Mesenchymal stem cell (in vitro differentiated cells and primary cell): ENCODE measurements at regions not wholly inside any gene's neighbourhood (a gene's known extent, or its start where the extent isn't known, plus 50 kb on each side); places are given as distances from the start of the nearest gene placed in this dataset.
"Not testable (repeated sequence)": the region's sequence is repeated elsewhere in the genome, so short reads cannot be mapped to it uniquely, and the experiment has no call there.

ENCODE experiments used
- DNase-seq: peaks from one replicate; pipeline ENCODE4 v3.0.0-alpha.2; 2013
- H2AFZ ChIP-seq: one replicate; pipeline ENCODE4 v1.6.1; 2013; ENCODE audit warnings: low read depth, mild to moderate bottlenecking, control low read depth, inconsistent platforms, low read length, moderate library complexity
- H2AK5ac ChIP-seq: 2 replicates; pipeline ENCODE4 v1.6.1; 2013; ENCODE audit warnings: low read length, moderate library complexity, mild to moderate bottlenecking, inconsistent platforms; ENCODE audit not compliant: severe bottlenecking
- H2BK120ac ChIP-seq: one replicate; pipeline ENCODE4 v1.6.1; 2013; ENCODE audit warnings: low read depth, mild to moderate bottlenecking, inconsistent platforms, low read length, moderate library complexity
- H2BK12ac ChIP-seq, 2 experiments: one replicate each; pipeline ENCODE4 v1.6.1; 2013; ENCODE audit warnings: inconsistent platforms in 2 of 2, low read length in 2 of 2, mild to moderate bottlenecking in 2 of 2, moderate library complexity in 2 of 2, control low read depth in 1 of 2
- H2BK15ac ChIP-seq: one replicate; pipeline ENCODE4 v1.6.1; 2013; ENCODE audit warnings: mild to moderate bottlenecking, low read depth, inconsistent platforms; ENCODE audit not compliant: poor library complexity, severe bottlenecking
- H2BK5ac ChIP-seq: 2 replicates; pipeline ENCODE4 v1.6.1; 2013; ENCODE audit warnings: low read depth, mild to moderate bottlenecking, low read length, control low read depth, inconsistent platforms; ENCODE audit not compliant: poor library complexity, severe bottlenecking
- H3K14ac ChIP-seq, 2 experiments: one replicate each; pipeline ENCODE4 v1.6.1; 2013; ENCODE audit warnings: inconsistent platforms in 2 of 2, low read length in 2 of 2, control low read depth in 1 of 2, mild to moderate bottlenecking in 1 of 2, moderate library complexity in 1 of 2
- H3K18ac ChIP-seq, 2 experiments: one replicate each; pipeline ENCODE4 v1.6.1; 2013; ENCODE audit warnings: inconsistent platforms in 2 of 2, low read length in 2 of 2, control low read depth in 1 of 2, low read depth in 1 of 2, mild to moderate bottlenecking in 1 of 2
- H3K23ac ChIP-seq, 2 experiments: one replicate each; pipeline ENCODE4 v1.6.1; 2013; ENCODE audit warnings: inconsistent platforms in 2 of 2, low read length in 2 of 2, mild to moderate bottlenecking in 2 of 2, moderate library complexity in 2 of 2, control low read depth in 1 of 2
- H3K27ac ChIP-seq: 2 replicates; pipeline ENCODE4 v1.5.1; 2013; ENCODE audit warnings: mild to moderate bottlenecking, moderate library complexity, low read length, control low read depth, inconsistent platforms; ENCODE audit not compliant: poor library complexity, severe bottlenecking
- H3K27me3 ChIP-seq, 2 experiments: 2 replicates each; pipeline versions ENCODE4 v1.6.1 to v1.7.0; 2013; ENCODE audit warnings: low read length in 2 of 2, mild to moderate bottlenecking in 2 of 2, moderate library complexity in 2 of 2, control low read depth in 1 of 2, inconsistent platforms in 1 of 2; ENCODE audit not compliant: control insufficient read depth in 1 of 2, insufficient read depth in 1 of 2
- H3K36me3 ChIP-seq, 2 experiments: 2 replicates each; pipeline versions ENCODE4 v1.6.1 to v1.7.0; 2013; ENCODE audit warnings: low read length in 2 of 2, control low read depth in 1 of 2, inconsistent platforms in 1 of 2, low read depth in 1 of 2, mild to moderate bottlenecking in 1 of 2; ENCODE audit not compliant: insufficient read depth in 2 of 2, control insufficient read depth in 1 of 2
- H3K4ac ChIP-seq, 2 experiments: one replicate each; pipeline ENCODE4 v1.6.1; 2013; ENCODE audit warnings: inconsistent platforms in 2 of 2, low read length in 2 of 2, mild to moderate bottlenecking in 2 of 2, moderate library complexity in 2 of 2, control low read depth in 1 of 2, low read depth in 1 of 2
- H3K4me1 ChIP-seq: 2 replicates; pipeline ENCODE4 v1.6.1; 2013; ENCODE audit warnings: low read depth, low read length, control low read depth; ENCODE audit not compliant: control insufficient read depth, insufficient read depth
- H3K4me2 ChIP-seq: 2 replicates; pipeline ENCODE4 v1.6.1; 2013; ENCODE audit warnings: low read length, mild to moderate bottlenecking, inconsistent platforms; ENCODE audit not compliant: poor library complexity, severe bottlenecking
- H3K4me3 ChIP-seq, 2 experiments: 2 replicates each; pipeline versions ENCODE4 v1.5.1 to v1.7.0; 2013; ENCODE audit warnings: low read length in 2 of 2, mild to moderate bottlenecking in 2 of 2, control low read depth in 1 of 2, low read depth in 1 of 2; ENCODE audit not compliant: insufficient read depth in 1 of 2
- H3K79me1 ChIP-seq: replicated peaks from 2 replicates; pipeline ENCODE4 v1.6.1; 2013; ENCODE audit warnings: mild to moderate bottlenecking, control low read depth, low read length, inconsistent platforms; ENCODE audit not compliant: poor library complexity, severe bottlenecking
- H3K9ac ChIP-seq: 2 replicates; pipeline ENCODE4 v1.7.0; 2013; ENCODE audit warnings: mild to moderate bottlenecking, low read length, moderate library complexity
- H3K9me3 ChIP-seq: 2 replicates; pipeline ENCODE4 v1.7.0; 2013; ENCODE audit warnings: mild to moderate bottlenecking, low read length; ENCODE audit not compliant: control insufficient read depth
- H4K8ac ChIP-seq: one replicate; pipeline ENCODE4 v1.6.1; 2013; ENCODE audit warnings: inconsistent platforms, mild to moderate bottlenecking, low read length, moderate library complexity
- H4K91ac ChIP-seq: one replicate; pipeline ENCODE4 v1.6.1; 2013; ENCODE audit warnings: mild to moderate bottlenecking, low read length, inconsistent platforms
- WGBS: methylation state at CpG from one replicate; pipeline ENCODE4 v1.1.7; 2013; ENCODE audit warnings: mixed read lengths; 5-methylcytosine and 5-hydroxymethylcytosine counted together

DNA sequence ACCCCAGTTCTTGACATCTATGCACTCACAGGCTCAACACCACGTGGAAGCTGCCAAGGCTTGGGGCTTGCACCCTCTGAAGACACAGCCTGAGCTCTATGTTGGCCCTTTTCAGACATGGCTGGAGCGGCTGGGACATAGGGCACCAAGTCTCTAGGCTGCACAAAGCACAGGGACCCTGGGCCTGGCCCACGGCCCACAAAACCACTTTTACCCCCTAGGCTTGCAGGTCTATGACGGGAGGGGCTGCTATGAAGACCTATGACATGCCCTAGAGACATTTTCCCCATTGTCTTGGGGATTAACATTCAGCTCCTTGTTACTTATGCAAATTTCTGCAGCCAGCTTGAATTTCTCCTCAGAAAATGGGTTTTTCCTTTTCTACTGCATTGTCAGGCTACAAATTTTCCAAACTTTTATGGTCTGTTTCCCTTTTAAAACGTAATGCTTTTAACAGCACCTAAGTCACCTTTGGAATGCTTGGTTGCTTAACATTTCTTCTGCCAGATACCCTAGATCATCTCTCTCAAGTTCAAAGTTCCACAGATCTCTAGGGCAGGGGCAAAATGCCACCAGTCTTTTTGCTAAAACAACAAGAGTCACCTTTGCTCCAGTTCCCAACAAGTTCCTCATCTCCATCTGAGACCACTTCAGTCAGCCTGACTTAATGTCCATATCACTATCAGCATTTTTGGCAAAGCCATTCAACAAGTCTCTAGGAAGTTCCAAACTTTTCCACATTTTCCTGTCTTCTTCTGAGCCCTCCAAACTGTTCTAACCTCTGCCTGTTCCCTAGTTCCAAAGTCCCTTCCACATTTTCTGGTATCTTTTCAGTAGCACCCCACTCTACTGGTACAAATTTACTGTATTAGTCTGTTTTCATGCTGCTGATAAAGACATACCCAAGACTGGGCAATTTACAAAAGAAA lies 232.1 kb upstream of the IL12A start:
- H3K18ac ChIP-seq, H3K4me3 ChIP-seq: not testable (repeated sequence)
- WGBS, result 83% methylated on average over 5 of the region's 5 CpGs

DNA sequence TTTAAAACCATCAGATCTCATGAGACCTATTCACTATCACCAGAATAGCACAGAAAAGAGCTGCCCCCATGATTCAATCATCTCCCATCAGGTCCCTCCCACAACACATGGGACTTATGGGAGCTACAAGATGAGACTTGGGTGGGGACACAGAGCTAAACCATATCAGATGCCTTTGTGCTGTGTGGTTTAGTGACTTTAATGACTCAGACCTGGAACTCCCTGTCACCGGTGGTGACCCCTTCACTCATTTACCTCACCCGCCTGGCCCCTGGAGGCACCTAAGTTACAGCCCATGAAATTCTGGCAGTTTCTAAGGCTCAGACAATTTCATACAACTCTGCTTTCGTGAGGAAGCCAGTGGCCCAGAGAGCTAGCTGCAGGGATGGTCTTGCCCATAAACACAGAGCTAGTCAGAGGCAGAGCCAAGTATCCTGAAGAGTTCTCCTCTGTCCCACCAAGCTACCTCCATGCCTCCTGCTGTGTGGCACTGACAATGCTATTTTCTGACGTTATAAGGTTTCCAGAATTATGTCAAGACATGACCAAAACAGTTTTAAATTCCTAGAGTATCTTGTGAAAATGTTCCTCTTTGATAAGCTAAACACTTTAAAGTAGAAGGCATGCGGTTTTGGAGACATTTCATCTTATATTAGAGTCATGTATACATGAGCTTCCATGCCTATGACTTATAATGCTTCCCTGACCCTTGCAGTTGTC lies 231.1 kb upstream of the IL12A start:
- no peaks in the 10 kb centered on the region for H3K36me3 ChIP-seq
- DNase-seq, result no peak
- no peak overlapping the region for H2BK12ac ChIP-seq
- peaks cover 8% of the 10 kb centered on the region for H3K79me1 ChIP-seq
- no peaks in the 10 kb centered on the region for H3K9me3 ChIP-seq
- no peak overlapping the region for H3K9ac ChIP-seq
- H3K27me3 ChIP-seq, result no peaks in the 10 kb centered on the region
- H3K18ac ChIP-seq, result no peak overlapping the region
- no peak overlapping the region for H2BK120ac ChIP-seq
- H4K91ac ChIP-seq, result no peak overlapping the region
- no peak overlapping the region for H2BK15ac ChIP-seq
- H2BK5ac ChIP-seq, result no peak overlapping the region
- H3K14ac ChIP-seq, result no peak overlapping the region
- no peak overlapping the region for H3K27ac ChIP-seq
- no peak overlapping the region for H2AK5ac ChIP-seq
- H3K4ac ChIP-seq, result no peak overlapping the region
- H2AFZ ChIP-seq, result no peak overlapping the region
- H3K4me3 ChIP-seq, result no peak overlapping the region
- no peak overlapping the region for H3K23ac ChIP-seq
- peaks cover 4% of the 10 kb centered on the region for H3K4me1 ChIP-seq
- no peak overlapping the region for H3K4me2 ChIP-seq
- WGBS, result 95% methylated on average over 4 of the region's 5 CpGs
- no peak overlapping the region for H4K8ac ChIP-seq

More for the DNA sequence above, 232.1 kb upstream of the IL12A start:
- DNase-seq, H3K23ac ChIP-seq, H3K27me3 ChIP-seq, H3K4me1 ChIP-seq, H2BK12ac ChIP-seq, H3K4ac ChIP-seq, H3K36me3 ChIP-seq, H3K79me1 ChIP-seq, H3K27ac ChIP-seq, H3K9me3 ChIP-seq, H2AFZ ChIP-seq, H2BK120ac ChIP-seq, H4K8ac ChIP-seq, H2BK5ac ChIP-seq, H3K4me2 ChIP-seq, H3K9ac ChIP-seq, H4K91ac ChIP-seq, H3K14ac ChIP-seq, H2AK5ac ChIP-seq, H2BK15ac ChIP-seq: not testable (repeated sequence)

DNA sequence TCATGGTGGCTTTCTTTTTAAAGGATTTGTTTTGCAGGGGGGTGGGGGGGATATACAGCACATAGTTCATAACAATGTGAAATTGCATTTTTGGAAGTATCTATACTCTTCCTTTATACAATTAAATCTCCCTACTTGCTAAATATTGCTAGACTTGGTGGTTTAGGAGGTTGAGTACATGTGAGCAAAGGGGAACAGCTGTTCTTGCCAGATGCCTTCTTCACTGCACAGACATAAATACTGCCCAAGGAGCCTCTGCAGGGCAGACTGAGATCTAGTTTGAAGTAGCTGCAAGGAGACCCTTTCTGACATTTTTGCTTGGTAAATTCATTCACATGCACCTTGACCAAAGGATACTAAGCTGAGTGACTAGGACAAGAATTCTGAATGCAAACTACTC lies 228.6 kb upstream of the IL12A start:
- Histone ChIP-seq H3K4me2 (no peak overlapping the region), H3K36me3 (no peaks in the 10 kb centered on the region), H2AK5ac (no peak overlapping the region), H3K23ac (no peak overlapping the region), H3K79me1 (peaks cover 6% of the 10 kb centered on the region), H2BK5ac (no peak overlapping the region), H3K18ac (no peak overlapping the region), H4K91ac (no peak overlapping the region), H2BK15ac (no peak overlapping the region), H3K4ac (no peak overlapping the region), H3K14ac (no peak overlapping the region), H3K27me3 (no peaks in the 10 kb centered on the region), H3K4me1 (peaks cover 10% of the 10 kb centered on the region), H2BK120ac (no peak overlapping the region), H2AFZ (no peak overlapping the region), H3K4me3 (no peak overlapping the region), H3K27ac (peak overlapping the region; percentile 3), H3K9ac (no peak overlapping the region), H3K9me3 (no peaks in the 10 kb centered on the region), H4K8ac (no peak overlapping the region), H2BK12ac (no peak overlapping the region)
- no peak for DNase-seq

DNA sequence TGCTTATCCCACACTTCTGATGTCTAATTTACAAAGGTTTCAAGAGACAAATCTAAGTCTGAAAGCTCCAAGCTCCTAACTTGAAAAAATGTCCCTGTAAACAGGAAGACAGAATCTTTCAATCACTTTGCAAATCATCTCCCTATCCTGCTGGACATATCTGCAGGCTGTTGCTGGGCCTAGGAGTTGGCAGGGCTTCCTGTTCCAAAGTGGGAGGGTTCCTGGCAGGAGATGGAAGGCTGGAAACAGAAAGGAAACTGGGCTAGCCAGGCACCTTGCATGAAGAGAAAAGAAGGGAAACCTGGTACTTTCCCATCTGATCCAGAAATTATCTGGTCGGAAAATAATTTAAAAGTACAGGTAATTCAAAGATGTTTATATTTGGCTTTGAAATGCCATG lies 227.3 kb upstream of the IL12A start:
- no peaks in the 10 kb centered on the region for H3K27me3 ChIP-seq
- peak overlapping the region; percentile 43 for H2BK120ac ChIP-seq
- no peak overlapping the region for H4K91ac ChIP-seq
- H3K4me3 ChIP-seq, result no peak overlapping the region
- H3K4me1 ChIP-seq, result peaks cover 10% of the 10 kb centered on the region
- no peak overlapping the region for H3K9ac ChIP-seq
- no peak overlapping the region for H3K18ac ChIP-seq
- H3K36me3 ChIP-seq, result no peaks in the 10 kb centered on the region
- H3K14ac ChIP-seq, result no peak overlapping the region
- H3K4ac ChIP-seq, result no peak overlapping the region
- peak overlapping the region; percentile 22 for H4K8ac ChIP-seq
- H3K79me1 ChIP-seq, result peaks cover 2% of the 10 kb centered on the region
- no peak overlapping the region for H2BK12ac ChIP-seq
- no peak overlapping the region for H3K23ac ChIP-seq
- peak overlapping the region; percentile 35 for H2BK15ac ChIP-seq
- DNase-seq, result peak; percentile 31
- H3K4me2 ChIP-seq, result no peak overlapping the region
- H2BK5ac ChIP-seq, result no peak overlapping the region
- WGBS, result no CpG with 5 or more reads among the region's 1 CpG
- H3K27ac ChIP-seq, result no peak overlapping the region
- H2AK5ac ChIP-seq, result peak overlapping the region; percentile 61
- no peaks in the 10 kb centered on the region for H3K9me3 ChIP-seq
- no peak overlapping the region for H2AFZ ChIP-seq
